ENCODE measurements at regions not wholly inside any gene's neighbourhood (a gene's known extent, or its start where the extent isn't known, plus 50 kb on each side); places are given as distances from the start of the nearest gene placed in this dataset.

DNA sequence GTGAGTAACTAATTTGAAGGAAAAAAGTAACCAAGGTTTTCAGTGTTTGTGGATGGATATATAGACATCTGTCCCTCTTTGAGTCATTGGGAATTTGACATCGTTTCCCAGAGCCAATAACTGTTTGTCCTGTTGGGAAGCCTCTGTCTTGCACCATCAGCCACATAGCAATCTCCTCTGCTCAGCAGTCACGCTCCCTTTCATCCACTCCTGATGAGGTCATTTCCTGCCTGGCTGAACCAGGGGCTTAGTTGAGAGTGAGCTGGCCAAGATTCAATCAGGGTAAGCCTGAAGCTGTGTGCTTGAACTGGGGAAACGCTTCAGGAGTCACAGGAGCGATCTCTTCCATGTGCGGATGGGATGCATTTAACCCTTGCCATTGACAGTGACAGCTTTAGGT lies 121.5 kb upstream of the FOXQ1 start:
- H3K36me3 Mint-ChIP-seq (ENCODE audit: unreplicated experiment), result no peaks in the 10 kb centered on the region
- no peak overlapping the region for H3K27ac Mint-ChIP-seq (ENCODE audit: unreplicated experiment)
- no peaks in the 10 kb centered on the region for H3K4me1 Mint-ChIP-seq (ENCODE audit: unreplicated experiment)
- peaks cover 12% of the 10 kb centered on the region for H3K9me3 Mint-ChIP-seq (ENCODE audit: unreplicated experiment)
- no peak for DNase-seq (ENCODE audit: extremely low spot score, unreplicated experiment)
- no peak overlapping the region for H3K4me3 Mint-ChIP-seq (ENCODE audit: unreplicated experiment)
- H3K27me3 Mint-ChIP-seq (ENCODE audit: unreplicated experiment), result no peaks in the 10 kb centered on the region
- TF ChIP-seq CTCF (IDR thresholded peaks at IDR 0.05), result no peak

DNA sequence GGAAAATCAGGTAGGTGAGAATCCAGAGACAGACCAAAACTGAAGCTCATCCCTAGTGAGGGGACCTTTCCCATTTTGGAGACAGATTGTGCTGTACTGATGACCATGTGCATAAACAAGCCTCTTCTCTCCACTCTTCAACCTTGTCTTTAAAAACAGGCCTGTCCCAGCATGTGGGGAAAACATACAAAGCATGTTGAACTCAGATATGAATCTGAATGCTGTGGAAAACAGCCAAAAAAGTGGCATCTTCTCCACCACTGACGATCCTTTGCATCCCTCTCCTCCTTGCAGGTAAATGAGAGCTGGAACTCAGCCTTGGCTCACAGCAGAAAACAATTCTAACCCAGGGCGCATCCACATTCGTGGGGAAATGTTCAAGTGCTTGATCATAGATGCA lies 123.7 kb upstream of the FOXQ1 start:
- no peak for DNase-seq (ENCODE audit: extremely low spot score, unreplicated experiment)
- Mint-ChIP-seq H3K4me1 (ENCODE audit: unreplicated experiment) (no peaks in the 10 kb centered on the region), H3K27ac (ENCODE audit: unreplicated experiment) (no peak overlapping the region), H3K9me3 (ENCODE audit: unreplicated experiment) (no peaks in the 10 kb centered on the region), H3K36me3 (ENCODE audit: unreplicated experiment) (no peaks in the 10 kb centered on the region), H3K27me3 (ENCODE audit: unreplicated experiment) (no peaks in the 10 kb centered on the region), H3K4me3 (ENCODE audit: unreplicated experiment) (no peak overlapping the region)
- no peak for TF ChIP-seq CTCF (IDR thresholded peaks at IDR 0.05)

DNA sequence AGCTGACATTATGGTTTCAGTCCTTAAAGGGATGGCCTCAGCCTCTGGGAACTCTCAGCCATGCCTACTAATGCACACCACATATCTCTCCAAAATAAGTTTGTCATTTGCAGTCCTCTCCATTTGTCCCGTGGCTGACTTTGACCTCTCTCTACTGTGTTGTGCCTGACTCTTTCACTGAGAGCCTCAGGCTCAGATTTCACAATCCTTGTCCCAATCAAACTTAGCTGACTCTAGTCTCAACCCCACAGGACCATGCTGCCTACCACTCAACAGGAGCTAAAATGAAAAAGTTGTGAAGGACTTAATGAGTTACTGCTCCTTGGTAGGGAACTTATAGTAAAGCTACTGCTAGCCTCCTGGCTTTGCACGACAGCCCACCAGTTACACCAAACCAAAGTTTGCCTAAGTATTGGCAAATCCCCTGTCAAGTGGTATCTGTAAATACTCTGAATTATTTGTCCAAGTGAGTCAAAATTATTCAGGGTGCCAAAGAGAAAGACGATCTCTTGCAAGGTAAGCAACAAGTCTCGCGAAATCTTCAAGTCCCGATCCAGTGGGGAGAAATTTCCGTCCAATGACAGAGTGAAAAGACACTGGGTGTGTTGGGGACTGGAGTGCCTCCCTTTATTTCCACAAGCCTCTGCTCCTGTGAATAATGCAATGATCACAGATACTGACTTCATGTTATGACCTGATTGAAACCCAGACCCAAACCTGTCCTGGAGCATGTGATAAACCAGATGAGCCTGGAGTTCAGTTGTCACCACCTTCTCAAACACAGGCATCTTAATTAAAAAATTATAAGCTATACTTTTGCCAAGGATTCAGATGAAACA lies 124.4 kb upstream of the FOXQ1 start:
- H3K4me1 Mint-ChIP-seq (ENCODE audit: unreplicated experiment), result no peaks in the 10 kb centered on the region
- H3K27me3 Mint-ChIP-seq (ENCODE audit: unreplicated experiment), result no peaks in the 10 kb centered on the region
- no peak overlapping the region for H3K27ac Mint-ChIP-seq (ENCODE audit: unreplicated experiment)
- H3K36me3 Mint-ChIP-seq (ENCODE audit: unreplicated experiment), result no peaks in the 10 kb centered on the region
- no peaks in the 10 kb centered on the region for H3K9me3 Mint-ChIP-seq (ENCODE audit: unreplicated experiment)
- no peak for DNase-seq (ENCODE audit: extremely low spot score, unreplicated experiment)
- no peak overlapping the region for H3K4me3 Mint-ChIP-seq (ENCODE audit: unreplicated experiment)
- TF ChIP-seq CTCF (IDR thresholded peaks at IDR 0.05), result no peak

GRCh38 chr6:1184318-1184717 lies 127.6 kb upstream of the FOXQ1 start:
- Mint-ChIP-seq H3K4me3 (ENCODE audit: unreplicated experiment) (no peak overlapping the region), H3K9me3 (ENCODE audit: unreplicated experiment) (no peaks in the 10 kb centered on the region), H3K36me3 (ENCODE audit: unreplicated experiment) (no peaks in the 10 kb centered on the region), H3K27me3 (ENCODE audit: unreplicated experiment) (no peaks in the 10 kb centered on the region), H3K27ac (ENCODE audit: unreplicated experiment) (no peak overlapping the region), H3K4me1 (ENCODE audit: unreplicated experiment) (no peaks in the 10 kb centered on the region)
- no peak for TF ChIP-seq CTCF (IDR thresholded peaks at IDR 0.05)
- DNase-seq (ENCODE audit: extremely low spot score, unreplicated experiment), result no peak

DNA sequence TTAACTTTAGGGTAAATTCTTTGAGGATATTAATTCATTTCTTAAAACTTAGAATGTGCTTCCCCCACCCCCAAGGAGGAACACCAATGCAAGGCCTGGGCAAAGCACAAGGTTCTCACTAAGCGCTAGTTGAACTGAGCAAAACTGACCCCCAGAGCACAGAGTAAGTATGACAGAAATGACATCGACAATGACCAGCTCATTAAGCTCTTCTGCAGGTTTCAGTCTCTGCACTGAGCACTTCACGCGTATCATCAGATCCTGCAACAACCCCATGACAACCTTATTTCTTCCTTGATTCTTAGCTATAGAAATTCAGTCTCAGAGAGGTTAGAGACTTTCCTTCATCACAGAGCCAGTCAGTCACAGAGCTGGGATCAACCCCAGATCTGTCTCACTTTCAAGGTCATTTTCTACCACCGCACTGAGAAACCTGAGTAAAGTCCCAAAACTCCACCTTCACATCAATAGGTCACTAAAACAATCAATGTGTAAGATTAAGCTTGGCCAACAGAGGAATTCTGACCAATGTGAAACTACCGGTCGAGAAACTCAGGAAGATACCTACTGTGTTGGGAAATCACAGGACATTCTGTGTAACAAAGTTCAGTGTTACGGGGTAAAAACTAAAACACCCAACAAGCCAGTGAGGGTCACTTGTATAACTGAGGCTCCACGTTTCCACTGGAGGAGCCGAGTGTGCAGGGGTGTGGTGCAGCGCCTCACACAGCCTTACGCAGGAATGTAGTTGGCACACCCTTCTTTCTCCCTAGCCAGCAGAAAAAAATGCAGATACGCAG lies 129.0 kb upstream of the FOXQ1 start:
- DNase-seq (ENCODE audit: extremely low spot score, unreplicated experiment), result no peak
- no peaks in the 10 kb centered on the region for H3K36me3 Mint-ChIP-seq (ENCODE audit: unreplicated experiment)
- no peaks in the 10 kb centered on the region for H3K4me1 Mint-ChIP-seq (ENCODE audit: unreplicated experiment)
- TF ChIP-seq CTCF (IDR thresholded peaks at IDR 0.05), result no peak
- H3K4me3 Mint-ChIP-seq (ENCODE audit: unreplicated experiment), result no peak overlapping the region
- no peaks in the 10 kb centered on the region for H3K27me3 Mint-ChIP-seq (ENCODE audit: unreplicated experiment)
- no peak overlapping the region for H3K27ac Mint-ChIP-seq (ENCODE audit: unreplicated experiment)
- H3K9me3 Mint-ChIP-seq (ENCODE audit: unreplicated experiment), result no peaks in the 10 kb centered on the region

Data from osteocyte (in vitro differentiated cells).